ENCODE measurements at regions not wholly inside any gene's neighbourhood (a gene's known extent, or its start where the extent isn't known, plus 50 kb on each side); places are given as distances from the start of the nearest gene placed in this dataset.

GRCh38 chr2:221810650-221811049 lies 238.5 kb upstream of the EPHA4 start:
- TF ChIP-seq ZNF274 (IDR thresholded peaks at IDR 0.05; ENCODE audit: low read depth, low read length) (no peak), YY1 (IDR thresholded peaks at IDR 0.05; ENCODE audit: insufficient read depth, insufficient read length) (no peak), SUZ12 (IDR thresholded peaks at IDR 0.05; ENCODE audit: extremely low read depth, insufficient read depth, insufficient read length) (no peak)
